ENCODE measurements at regions not wholly inside any gene's neighbourhood (a gene's known extent, or its start where the extent isn't known, plus 50 kb on each side); places are given as distances from the start of the nearest gene placed in this dataset.

- H3K27ac Mint-ChIP-seq (ENCODE audit: unreplicated experiment) = no peak overlapping the region
- H3K9me3 Mint-ChIP-seq (ENCODE audit: low read depth) = peaks cover 19% of the 10 kb centered on the region
- no peak for TF ChIP-seq CTCF (IDR thresholded peaks at IDR 0.05)
- no peak for DNase-seq (ENCODE audit: low spot score)
- H3K27me3 Mint-ChIP-seq (ENCODE audit: low read depth) = no peaks in the 10 kb centered on the region
- H3K4me3 Mint-ChIP-seq (ENCODE audit: unreplicated experiment) = no peak overlapping the region
- H3K36me3 Mint-ChIP-seq (ENCODE audit: low read depth) = no peaks in the 10 kb centered on the region
- no peaks in the 10 kb centered on the region for H3K4me1 Mint-ChIP-seq (ENCODE audit: low read depth)
These were observed 923.1 kb upstream of the CDH10 start for GRCh38 chr5:25567881-25568280.

- no peak overlapping the region for H3K27ac Mint-ChIP-seq (ENCODE audit: unreplicated experiment)
- no peak for DNase-seq (ENCODE audit: low spot score)
- no peak for TF ChIP-seq CTCF (IDR thresholded peaks at IDR 0.05)
- no peak overlapping the region for H3K4me3 Mint-ChIP-seq (ENCODE audit: unreplicated experiment)
- H3K9me3 Mint-ChIP-seq (ENCODE audit: low read depth) = peaks cover 18% of the 10 kb centered on the region
- no peaks in the 10 kb centered on the region for H3K27me3 Mint-ChIP-seq (ENCODE audit: low read depth)
- H3K36me3 Mint-ChIP-seq (ENCODE audit: low read depth) = no peaks in the 10 kb centered on the region
- no peaks in the 10 kb centered on the region for H3K4me1 Mint-ChIP-seq (ENCODE audit: low read depth)
These were observed 917.9 kb upstream of the CDH10 start for GRCh38 chr5:25562656-25563055.

GRCh38 chr5:25554077-25554476 lies 909.3 kb upstream of the CDH10 start:
- H3K9me3 Mint-ChIP-seq (ENCODE audit: low read depth) = no peaks in the 10 kb centered on the region
- peaks cover 2% of the 10 kb centered on the region for H3K27me3 Mint-ChIP-seq (ENCODE audit: low read depth)
- no peak for TF ChIP-seq CTCF (IDR thresholded peaks at IDR 0.05)
- no peak overlapping the region for H3K4me3 Mint-ChIP-seq (ENCODE audit: unreplicated experiment)
- H3K36me3 Mint-ChIP-seq (ENCODE audit: low read depth) = no peaks in the 10 kb centered on the region
- H3K4me1 Mint-ChIP-seq (ENCODE audit: low read depth) = no peaks in the 10 kb centered on the region
- no peak overlapping the region for H3K27ac Mint-ChIP-seq (ENCODE audit: unreplicated experiment)
- no peak for DNase-seq (ENCODE audit: low spot score)

- H3K9me3 Mint-ChIP-seq (ENCODE audit: low read depth) = no peaks in the 10 kb centered on the region
- TF ChIP-seq CTCF (IDR thresholded peaks at IDR 0.05) = no peak
- H3K27me3 Mint-ChIP-seq (ENCODE audit: low read depth) = peaks cover 2% of the 10 kb centered on the region
- H3K36me3 Mint-ChIP-seq (ENCODE audit: low read depth) = no peaks in the 10 kb centered on the region
- no peak overlapping the region for H3K27ac Mint-ChIP-seq (ENCODE audit: unreplicated experiment)
- H3K4me3 Mint-ChIP-seq (ENCODE audit: unreplicated experiment) = no peak overlapping the region
- no peaks in the 10 kb centered on the region for H3K4me1 Mint-ChIP-seq (ENCODE audit: low read depth)
- DNase-seq (ENCODE audit: low spot score) = no peak
These were observed 908.2 kb upstream of the CDH10 start for GRCh38 chr5:25552871-25553481.

GRCh38 chr5:25550793-25551192 lies 906.0 kb upstream of the CDH10 start:
- Mint-ChIP-seq H3K36me3 (ENCODE audit: low read depth) (no peaks in the 10 kb centered on the region), H3K27me3 (ENCODE audit: low read depth) (peaks cover 2% of the 10 kb centered on the region), H3K4me1 (ENCODE audit: low read depth) (no peaks in the 10 kb centered on the region), H3K4me3 (ENCODE audit: unreplicated experiment) (no peak overlapping the region), H3K9me3 (ENCODE audit: low read depth) (no peaks in the 10 kb centered on the region), H3K27ac (ENCODE audit: unreplicated experiment) (no peak overlapping the region)
- no peak for TF ChIP-seq CTCF (IDR thresholded peaks at IDR 0.05)
- no peak for DNase-seq (ENCODE audit: low spot score)
